K562 (cell line): ENCODE measurements at regions not wholly inside any gene's neighbourhood (a gene's known extent, or its start where the extent isn't known, plus 50 kb on each side); places are given as distances from the start of the nearest gene placed in this dataset.

Source experiments
- C11orf30 ChIP-seq: fragments of 450-650 bp; IDR thresholded peaks from 2 replicates; pipeline ENCODE4 v1.6.1; 2016; ENCODE audit warnings: low read depth, mild to moderate bottlenecking
- FOXP4 ChIP-seq: sonication (generic); formaldehyde crosslinking; IDR thresholded peaks from 2 replicates; pipeline ENCODE4 v1.8.0; 2022; ENCODE audit warnings: mild to moderate bottlenecking, missing genetic modification reagents, borderline replicate concordance
- MXI1 ChIP-seq: IDR thresholded peaks from 2 replicates; pipeline ENCODE4 v1.6.1; 2011; ENCODE audit warnings: low read depth, mild to moderate bottlenecking, improper control_type of control experiment, low read length
- SMC3 ChIP-seq: conservative IDR thresholded peaks from 2 replicates; pipeline ENCODE4 v1.6.1; 2011; ENCODE audit warnings: low read depth, low read length, improper control_type of control experiment; ENCODE audit not compliant: insufficient read depth
- TAF1 ChIP-seq: IDR thresholded peaks from 2 replicates; pipeline ENCODE4 v1.6.1; 2011; ENCODE audit warnings: mild to moderate bottlenecking, low read length, moderate library complexity; ENCODE audit not compliant: insufficient read depth, control insufficient read depth, severe bottlenecking; ENCODE audit errors: extremely low read depth
- YBX1 ChIP-seq: fragments of 450-650 bp; IDR thresholded peaks from 2 replicates; pipeline ENCODE4 v1.7.1; 2016; ENCODE audit warnings: mild to moderate bottlenecking
- ZNF263 ChIP-seq: sonication (generic); formaldehyde crosslinking; IDR thresholded peaks from 2 replicates; pipeline ENCODE4 v1.8.0; 2022; ENCODE audit warnings: mild to moderate bottlenecking, missing genetic modification reagents, borderline replicate concordance
- ZNF778 ChIP-seq: fragments of 450-650 bp; formaldehyde crosslinking; IDR thresholded peaks from 2 replicates; pipeline ENCODE4 v1.4.0; 2020; ENCODE audit warnings: mild to moderate bottlenecking, moderate library complexity
- TF ChIP-seq, protein P1 (sequence below): sonication (generic); formaldehyde crosslinking; IDR thresholded peaks from 2 replicates; pipeline ENCODE4 v1.5.0; 2020; ENCODE audit warnings: missing genetic modification reagents
- TF ChIP-seq, protein P2 (sequence below), 2 experiments: fragments of 450-650 bp; formaldehyde crosslinking in 1 of 2; IDR thresholded peaks; 2 replicates each; pipeline versions ENCODE4 v1.4.0 to v1.6.1; 2014 to 2020; ENCODE audit warnings: mild to moderate bottlenecking in 2 of 2, borderline replicate concordance in 1 of 2, low read depth in 1 of 2

- TF ChIP-seq YBX1 = no peak
- TF ChIP-seq FOXP4 = no peak
- no peak for TF ChIP-seq SMC3
- TF ChIP-seq ZNF778 = no peak
- no peak for TF ChIP-seq C11orf30
- TF ChIP-seq, protein P1, sequence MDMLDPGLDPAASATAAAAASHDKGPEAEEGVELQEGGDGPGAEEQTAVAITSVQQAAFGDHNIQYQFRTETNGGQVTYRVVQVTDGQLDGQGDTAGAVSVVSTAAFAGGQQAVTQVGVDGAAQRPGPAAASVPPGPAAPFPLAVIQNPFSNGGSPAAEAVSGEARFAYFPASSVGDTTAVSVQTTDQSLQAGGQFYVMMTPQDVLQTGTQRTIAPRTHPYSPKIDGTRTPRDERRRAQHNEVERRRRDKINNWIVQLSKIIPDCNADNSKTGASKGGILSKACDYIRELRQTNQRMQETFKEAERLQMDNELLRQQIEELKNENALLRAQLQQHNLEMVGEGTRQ = no peak
- TF ChIP-seq MXI1 = no peak
- TF ChIP-seq ZNF263 (CRISPR knock-in tag) = no peak
- no peak for TF ChIP-seq TAF1
- TF ChIP-seq, protein P2, sequence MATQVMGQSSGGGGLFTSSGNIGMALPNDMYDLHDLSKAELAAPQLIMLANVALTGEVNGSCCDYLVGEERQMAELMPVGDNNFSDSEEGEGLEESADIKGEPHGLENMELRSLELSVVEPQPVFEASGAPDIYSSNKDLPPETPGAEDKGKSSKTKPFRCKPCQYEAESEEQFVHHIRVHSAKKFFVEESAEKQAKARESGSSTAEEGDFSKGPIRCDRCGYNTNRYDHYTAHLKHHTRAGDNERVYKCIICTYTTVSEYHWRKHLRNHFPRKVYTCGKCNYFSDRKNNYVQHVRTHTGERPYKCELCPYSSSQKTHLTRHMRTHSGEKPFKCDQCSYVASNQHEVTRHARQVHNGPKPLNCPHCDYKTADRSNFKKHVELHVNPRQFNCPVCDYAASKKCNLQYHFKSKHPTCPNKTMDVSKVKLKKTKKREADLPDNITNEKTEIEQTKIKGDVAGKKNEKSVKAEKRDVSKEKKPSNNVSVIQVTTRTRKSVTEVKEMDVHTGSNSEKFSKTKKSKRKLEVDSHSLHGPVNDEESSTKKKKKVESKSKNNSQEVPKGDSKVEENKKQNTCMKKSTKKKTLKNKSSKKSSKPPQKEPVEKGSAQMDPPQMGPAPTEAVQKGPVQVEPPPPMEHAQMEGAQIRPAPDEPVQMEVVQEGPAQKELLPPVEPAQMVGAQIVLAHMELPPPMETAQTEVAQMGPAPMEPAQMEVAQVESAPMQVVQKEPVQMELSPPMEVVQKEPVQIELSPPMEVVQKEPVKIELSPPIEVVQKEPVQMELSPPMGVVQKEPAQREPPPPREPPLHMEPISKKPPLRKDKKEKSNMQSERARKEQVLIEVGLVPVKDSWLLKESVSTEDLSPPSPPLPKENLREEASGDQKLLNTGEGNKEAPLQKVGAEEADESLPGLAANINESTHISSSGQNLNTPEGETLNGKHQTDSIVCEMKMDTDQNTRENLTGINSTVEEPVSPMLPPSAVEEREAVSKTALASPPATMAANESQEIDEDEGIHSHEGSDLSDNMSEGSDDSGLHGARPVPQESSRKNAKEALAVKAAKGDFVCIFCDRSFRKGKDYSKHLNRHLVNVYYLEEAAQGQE (IDR thresholded peaks at IDR 0.05; ENCODE audit: borderline replicate concordance) = no peak
- TF ChIP-seq, protein P2 (CRISPR knock-in tag; IDR thresholded peaks at IDR 0.05; ENCODE audit: low read depth) = no peak
Observed at GRCh38 chr10:10830293-10830986, 187.2 kb upstream of the CELF2 start.
